ENCODE measurements at regions not wholly inside any gene's neighbourhood (a gene's known extent, or its start where the extent isn't known, plus 50 kb on each side); places are given as distances from the start of the nearest gene placed in this dataset.

DNA sequence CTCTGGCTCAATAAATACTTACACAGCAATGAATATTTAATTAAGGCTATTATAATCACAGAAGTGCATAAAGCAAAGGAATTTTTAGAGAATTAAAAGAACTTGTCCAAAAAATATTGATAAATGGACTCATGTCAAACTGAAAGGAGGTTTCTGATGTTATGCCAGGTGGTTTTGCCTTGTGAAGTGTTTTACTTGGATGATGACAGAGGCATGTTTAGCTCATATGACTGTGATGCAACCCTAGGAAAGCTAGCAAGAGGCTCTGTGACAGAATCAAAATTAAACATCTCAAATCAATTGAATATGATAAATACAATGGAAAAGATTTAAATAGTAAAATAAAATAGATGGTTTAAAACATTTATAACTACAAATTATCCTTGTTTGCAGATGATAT, 137.3 kb downstream of the TMEM200A start:
- TF ChIP-seq, protein P1, sequence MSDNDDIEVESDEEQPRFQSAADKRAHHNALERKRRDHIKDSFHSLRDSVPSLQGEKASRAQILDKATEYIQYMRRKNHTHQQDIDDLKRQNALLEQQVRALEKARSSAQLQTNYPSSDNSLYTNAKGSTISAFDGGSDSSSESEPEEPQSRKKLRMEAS (IDR thresholded peaks at IDR 0.05; ENCODE audit: insufficient read depth, insufficient read length), result no peak
- TF ChIP-seq, protein P2, sequence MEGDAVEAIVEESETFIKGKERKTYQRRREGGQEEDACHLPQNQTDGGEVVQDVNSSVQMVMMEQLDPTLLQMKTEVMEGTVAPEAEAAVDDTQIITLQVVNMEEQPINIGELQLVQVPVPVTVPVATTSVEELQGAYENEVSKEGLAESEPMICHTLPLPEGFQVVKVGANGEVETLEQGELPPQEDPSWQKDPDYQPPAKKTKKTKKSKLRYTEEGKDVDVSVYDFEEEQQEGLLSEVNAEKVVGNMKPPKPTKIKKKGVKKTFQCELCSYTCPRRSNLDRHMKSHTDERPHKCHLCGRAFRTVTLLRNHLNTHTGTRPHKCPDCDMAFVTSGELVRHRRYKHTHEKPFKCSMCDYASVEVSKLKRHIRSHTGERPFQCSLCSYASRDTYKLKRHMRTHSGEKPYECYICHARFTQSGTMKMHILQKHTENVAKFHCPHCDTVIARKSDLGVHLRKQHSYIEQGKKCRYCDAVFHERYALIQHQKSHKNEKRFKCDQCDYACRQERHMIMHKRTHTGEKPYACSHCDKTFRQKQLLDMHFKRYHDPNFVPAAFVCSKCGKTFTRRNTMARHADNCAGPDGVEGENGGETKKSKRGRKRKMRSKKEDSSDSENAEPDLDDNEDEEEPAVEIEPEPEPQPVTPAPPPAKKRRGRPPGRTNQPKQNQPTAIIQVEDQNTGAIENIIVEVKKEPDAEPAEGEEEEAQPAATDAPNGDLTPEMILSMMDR (IDR thresholded peaks at IDR 0.05; ENCODE audit: extremely low read depth in 1 of 2, insufficient read depth in 1 of 2, low read depth in 1 of 2, low read length in 2 of 2), result no peak
- TF ChIP-seq EZH2 (IDR thresholded peaks at IDR 0.05; ENCODE audit: borderline replicate concordance, low read depth, low read length, severe bottlenecking), result no peak
- TF ChIP-seq MYC (IDR thresholded peaks at IDR 0.05; ENCODE audit: low read depth, low read length), result no peak
- TF ChIP-seq POLR2A (IDR thresholded peaks at IDR 0.05; ENCODE audit: low read depth, low read length), result no peak
- TF ChIP-seq POLR2AphosphoS5 (IDR thresholded peaks at IDR 0.05; ENCODE audit: insufficient read depth, low read depth, low read length), result no peak

All from endothelial cell of umbilical vein (primary cell).